RWPE2 (cell line): ENCODE measurements at regions not wholly inside any gene's neighbourhood (a gene's known extent, or its start where the extent isn't known, plus 50 kb on each side); places are given as distances from the start of the nearest gene placed in this dataset.
A peak's percentile ranks its signal among the peaks of the same experiment; 100 is the strongest.

ENCODE experiments used
- ATAC-seq: fragments of 200-7000 bp; cut with Tn5 transposase; 3 replicates; pipeline ENCODE4 v1.9.1; 2021; ENCODE audit warnings: low read depth
- DNase-seq: peaks from one replicate; pipeline ENCODE4 v3.0.0-alpha.2; 2020; ENCODE audit warnings: low spot score
- H3K27ac ChIP-seq: fragments of 450-650 bp; 2 replicates; pipeline ENCODE4 v1.5.1; 2017; ENCODE audit warnings: mild to moderate bottlenecking; ENCODE audit not compliant: poor library complexity, severe bottlenecking
- H3K27me3 ChIP-seq: fragments of 250-450 bp; sonication (Bioruptor Pico); 2 replicates; pipeline ENCODE4 v1.5.1; 2021; ENCODE audit warnings: mild to moderate bottlenecking, moderate library complexity; ENCODE audit not compliant: insufficient read depth, poor library complexity, severe bottlenecking
- H3K36me3 ChIP-seq: fragments of 250-450 bp; sonication (Bioruptor Pico); 2 replicates; pipeline ENCODE4 v1.5.1; 2020; ENCODE audit warnings: low read depth, mild to moderate bottlenecking, moderate library complexity
- H3K4me1 ChIP-seq: fragments of 250-450 bp; sonication (Bioruptor Pico); 2 replicates; pipeline ENCODE4 v1.5.1; 2021; ENCODE audit warnings: mild to moderate bottlenecking, moderate library complexity; ENCODE audit not compliant: insufficient read depth, poor library complexity, severe bottlenecking
- H3K4me3 ChIP-seq: fragments of 250-450 bp; sonication (Bioruptor Pico); 2 replicates; pipeline ENCODE4 v1.5.1; 2021; ENCODE audit warnings: mild to moderate bottlenecking, moderate library complexity; ENCODE audit not compliant: severe bottlenecking
- H3K9me3 ChIP-seq: fragments of 250-450 bp; sonication (Bioruptor Pico); 2 replicates; pipeline ENCODE4 v1.5.1; 2021; ENCODE audit warnings: mild to moderate bottlenecking, moderate library complexity; ENCODE audit not compliant: severe bottlenecking
- CTCF ChIP-seq: fragments of 450-650 bp; IDR thresholded peaks from one replicate; pipeline ENCODE4 v1.5.1; 2017; ENCODE audit warnings: mild to moderate bottlenecking, moderate library complexity; ENCODE audit not compliant: poor library complexity, severe bottlenecking

- H3K27ac ChIP-seq = peak overlapping the region; percentile 49
- H3K27me3 ChIP-seq = no peaks in the 10 kb centered on the region
- no peak overlapping the region for H3K4me3 ChIP-seq
- H3K36me3 ChIP-seq = no peaks in the 10 kb centered on the region
- H3K9me3 ChIP-seq = no peaks in the 10 kb centered on the region
- TF ChIP-seq CTCF = no peak
- no peaks in the 10 kb centered on the region for H3K4me1 ChIP-seq
- ATAC-seq (no peak), DNase-seq (no peak)
Observed at GRCh38 chrX:149312097-149312496, 193.0 kb downstream of the IDS start.

DNA sequence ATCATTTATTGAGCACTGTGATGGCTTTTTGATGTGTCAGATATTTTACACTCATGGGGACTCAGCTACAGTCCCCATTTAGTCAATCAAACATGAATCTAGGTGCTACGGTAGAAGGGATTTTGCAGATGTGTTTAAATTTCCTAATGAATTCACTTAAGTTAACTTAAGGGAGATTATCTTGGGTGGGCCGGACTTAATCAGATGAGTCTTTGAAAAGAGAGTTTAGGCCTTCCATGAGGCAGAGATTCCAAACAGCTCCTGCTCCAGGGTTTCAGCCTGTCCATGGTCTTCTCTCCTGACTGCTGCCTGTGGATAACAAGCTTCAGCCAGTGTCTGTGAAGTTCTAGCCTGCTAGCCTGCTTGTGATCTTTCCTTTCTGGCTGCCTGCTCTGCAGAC, 202.4 kb downstream of the IDS start:
- Histone ChIP-seq H3K9me3 (no peaks in the 10 kb centered on the region), H3K27me3 (no peaks in the 10 kb centered on the region), H3K4me1 (no peaks in the 10 kb centered on the region), H3K36me3 (no peaks in the 10 kb centered on the region), H3K4me3 (no peak overlapping the region), H3K27ac (no peak overlapping the region)
- DNase-seq (no peak), ATAC-seq (no peak)
- TF ChIP-seq CTCF = no peak

GRCh38 chrX:149298111-149298510, 207.0 kb downstream of the IDS start:
- TF ChIP-seq CTCF = no peak
- no peaks in the 10 kb centered on the region for H3K4me1 ChIP-seq
- H3K4me3 ChIP-seq = no peak overlapping the region
- no peak for DNase-seq
- no peaks in the 10 kb centered on the region for H3K27me3 ChIP-seq
- H3K36me3 ChIP-seq = no peaks in the 10 kb centered on the region
- H3K27ac ChIP-seq = no peak overlapping the region
- no peak for ATAC-seq
- H3K9me3 ChIP-seq = no peaks in the 10 kb centered on the region

DNA sequence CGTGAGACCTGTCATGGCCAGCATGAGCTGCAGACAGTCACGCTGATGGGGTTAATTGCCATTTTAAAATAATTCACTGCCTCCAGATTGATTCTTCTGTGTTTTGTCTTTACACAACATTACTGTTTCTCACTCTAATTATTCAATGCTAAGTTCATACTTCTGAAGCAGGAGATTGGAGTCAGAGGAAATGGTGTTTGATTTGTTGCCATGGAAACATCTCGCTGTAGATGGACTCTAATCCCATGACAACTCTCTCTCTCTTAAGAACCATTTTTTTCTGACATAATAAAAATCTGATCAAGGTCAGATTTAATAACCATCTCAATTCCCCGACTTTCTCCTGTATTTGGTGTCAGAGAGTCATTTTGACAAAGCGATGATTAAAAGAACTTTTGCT, 209.0 kb downstream of the IDS start:
- H3K27me3 ChIP-seq = no peaks in the 10 kb centered on the region
- no peak for DNase-seq
- no peaks in the 10 kb centered on the region for H3K36me3 ChIP-seq
- no peak for TF ChIP-seq CTCF
- H3K27ac ChIP-seq = no peak overlapping the region
- no peaks in the 10 kb centered on the region for H3K9me3 ChIP-seq
- no peak overlapping the region for H3K4me3 ChIP-seq
- no peaks in the 10 kb centered on the region for H3K4me1 ChIP-seq
- ATAC-seq = no peak

DNA sequence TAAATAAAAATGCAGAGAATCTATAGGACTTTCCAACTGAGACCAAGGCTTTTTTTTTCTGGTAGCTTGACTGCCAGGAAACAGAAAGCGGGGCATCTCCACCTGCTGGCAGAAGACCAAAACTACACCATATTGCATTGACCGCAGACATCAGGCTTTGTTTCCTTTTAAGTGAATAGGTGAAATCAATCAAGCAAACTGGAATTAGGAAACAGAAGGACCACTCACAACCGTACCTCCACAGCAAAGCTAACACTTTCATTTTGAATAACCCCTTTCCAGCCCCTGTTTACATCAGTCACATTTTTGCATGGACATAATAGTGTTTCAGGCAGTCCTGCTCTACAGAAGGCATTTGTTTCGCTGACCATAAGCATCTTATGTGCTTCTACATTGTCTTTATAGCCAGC, 218.2 kb downstream of the IDS start:
- H3K36me3 ChIP-seq = no peaks in the 10 kb centered on the region
- TF ChIP-seq CTCF = peak; percentile 55
- H3K27ac ChIP-seq = no peak overlapping the region
- no peaks in the 10 kb centered on the region for H3K9me3 ChIP-seq
- no peak for DNase-seq
- no peaks in the 10 kb centered on the region for H3K27me3 ChIP-seq
- H3K4me3 ChIP-seq = no peak overlapping the region
- H3K4me1 ChIP-seq = no peaks in the 10 kb centered on the region
- ATAC-seq = no peak
